ENCODE measurements at regions not wholly inside any gene's neighbourhood (a gene's known extent, or its start where the extent isn't known, plus 50 kb on each side); places are given as distances from the start of the nearest gene placed in this dataset.

DNA sequence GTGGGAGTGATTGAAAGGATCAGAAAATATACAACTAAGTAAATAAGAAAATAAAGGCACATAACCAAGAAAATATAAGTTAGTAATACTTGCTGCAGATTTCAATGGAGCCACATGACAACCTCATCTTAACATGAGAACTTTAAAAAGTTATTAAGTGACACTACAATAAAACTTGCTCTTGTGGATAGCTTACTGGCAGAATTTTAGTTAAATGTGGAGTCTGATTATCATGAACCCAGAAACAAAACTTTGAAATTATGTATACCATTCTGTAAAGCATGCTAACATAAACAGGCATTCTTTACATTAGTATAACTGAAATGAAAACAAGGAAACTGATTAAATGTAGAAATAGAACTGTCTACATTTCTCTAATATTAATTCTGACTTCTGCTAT is 220.9 kb downstream of the RFPL4B start:
- ChIA-PET POLR2A (no interaction called here), CTCF (no interaction called here)
- no peak for TF ChIP-seq TFCP2L1 (CRISPR knock-in tag; IDR thresholded peaks at IDR 0.05)
- TF ChIP-seq NR3C1 (IDR thresholded peaks at IDR 0.05) = no peak
- no peak for TF ChIP-seq FOSB (CRISPR knock-in tag; IDR thresholded peaks at IDR 0.05)
- TF ChIP-seq, protein P1, sequence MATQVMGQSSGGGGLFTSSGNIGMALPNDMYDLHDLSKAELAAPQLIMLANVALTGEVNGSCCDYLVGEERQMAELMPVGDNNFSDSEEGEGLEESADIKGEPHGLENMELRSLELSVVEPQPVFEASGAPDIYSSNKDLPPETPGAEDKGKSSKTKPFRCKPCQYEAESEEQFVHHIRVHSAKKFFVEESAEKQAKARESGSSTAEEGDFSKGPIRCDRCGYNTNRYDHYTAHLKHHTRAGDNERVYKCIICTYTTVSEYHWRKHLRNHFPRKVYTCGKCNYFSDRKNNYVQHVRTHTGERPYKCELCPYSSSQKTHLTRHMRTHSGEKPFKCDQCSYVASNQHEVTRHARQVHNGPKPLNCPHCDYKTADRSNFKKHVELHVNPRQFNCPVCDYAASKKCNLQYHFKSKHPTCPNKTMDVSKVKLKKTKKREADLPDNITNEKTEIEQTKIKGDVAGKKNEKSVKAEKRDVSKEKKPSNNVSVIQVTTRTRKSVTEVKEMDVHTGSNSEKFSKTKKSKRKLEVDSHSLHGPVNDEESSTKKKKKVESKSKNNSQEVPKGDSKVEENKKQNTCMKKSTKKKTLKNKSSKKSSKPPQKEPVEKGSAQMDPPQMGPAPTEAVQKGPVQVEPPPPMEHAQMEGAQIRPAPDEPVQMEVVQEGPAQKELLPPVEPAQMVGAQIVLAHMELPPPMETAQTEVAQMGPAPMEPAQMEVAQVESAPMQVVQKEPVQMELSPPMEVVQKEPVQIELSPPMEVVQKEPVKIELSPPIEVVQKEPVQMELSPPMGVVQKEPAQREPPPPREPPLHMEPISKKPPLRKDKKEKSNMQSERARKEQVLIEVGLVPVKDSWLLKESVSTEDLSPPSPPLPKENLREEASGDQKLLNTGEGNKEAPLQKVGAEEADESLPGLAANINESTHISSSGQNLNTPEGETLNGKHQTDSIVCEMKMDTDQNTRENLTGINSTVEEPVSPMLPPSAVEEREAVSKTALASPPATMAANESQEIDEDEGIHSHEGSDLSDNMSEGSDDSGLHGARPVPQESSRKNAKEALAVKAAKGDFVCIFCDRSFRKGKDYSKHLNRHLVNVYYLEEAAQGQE (IDR thresholded peaks at IDR 0.05) = no peak
- no peak for TF ChIP-seq CBX2 (IDR thresholded peaks at IDR 0.05; ENCODE audit: borderline replicate concordance, low read depth)
- no peak for TF ChIP-seq ZC3H11A (IDR thresholded peaks at IDR 0.05)
- TF ChIP-seq KDM1A (IDR thresholded peaks at IDR 0.05; ENCODE audit: low read depth) = no peak
- Histone ChIP-seq H3K4me3 (no peak overlapping the region), H3K27ac (no peak overlapping the region), H3K9me3 (no peaks in the 10 kb centered on the region), H3K4me1 (no peaks in the 10 kb centered on the region), H3K4me2 (no peak overlapping the region)
- DNase-seq (ENCODE audit: low read depth in 1 of 2, low spot score in 1 of 2) (no peak), ATAC-seq (no peak), FAIRE-seq (no peak)

DNA sequence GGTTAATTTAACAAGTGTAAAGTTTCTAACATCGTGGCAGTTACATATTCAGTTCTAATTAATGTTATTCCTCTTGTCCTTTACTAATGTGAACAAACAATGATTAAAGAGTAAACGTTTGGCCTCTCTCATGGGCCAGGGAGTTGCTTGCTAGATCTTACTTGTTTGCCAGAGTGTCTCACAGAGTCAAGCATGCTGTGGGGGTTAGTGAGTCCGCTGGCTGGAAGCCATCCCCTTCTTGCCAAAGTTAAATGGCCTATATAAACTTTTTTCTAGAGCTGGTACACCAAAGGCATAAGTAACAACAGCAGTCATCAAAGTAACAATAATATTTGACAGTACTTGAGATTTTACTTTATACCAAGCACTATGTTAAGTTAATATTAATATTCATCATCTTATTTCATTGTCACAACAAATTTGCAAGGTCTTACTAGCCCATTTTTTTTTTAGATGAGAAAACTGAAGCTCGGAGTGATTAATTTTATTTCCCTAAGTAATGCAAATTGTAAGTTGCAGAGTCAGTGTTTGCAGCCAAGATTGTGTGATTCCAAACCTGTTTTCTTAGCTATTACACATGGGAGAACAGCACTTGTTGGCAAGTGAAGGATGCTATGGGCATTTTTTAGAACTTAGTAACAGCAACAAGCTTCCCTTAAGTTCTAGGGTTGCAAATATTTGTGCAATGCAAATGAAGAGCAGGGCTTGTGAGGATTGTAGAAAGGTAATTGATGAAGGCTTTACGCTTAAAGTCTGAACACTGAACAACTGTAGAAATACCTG is 224.5 kb downstream of the RFPL4B start:
- FAIRE-seq (no peak), DNase-seq (ENCODE audit: low read depth in 1 of 2, low spot score in 1 of 2) (no peak), ATAC-seq (no peak)
- TF ChIP-seq, protein P2, sequence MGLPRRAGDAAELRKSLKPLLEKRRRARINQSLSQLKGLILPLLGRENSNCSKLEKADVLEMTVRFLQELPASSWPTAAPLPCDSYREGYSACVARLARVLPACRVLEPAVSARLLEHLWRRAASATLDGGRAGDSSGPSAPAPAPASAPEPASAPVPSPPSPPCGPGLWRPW (IDR thresholded peaks at IDR 0.05) = no peak
- TF ChIP-seq NFE2L2 (conservative IDR thresholded peaks at IDR 0.05; ENCODE audit: low read length) (no peak), EHMT2 (IDR thresholded peaks at IDR 0.05; ENCODE audit: low read depth) (no peak), ESRRA (IDR thresholded peaks at IDR 0.05; ENCODE audit: borderline replicate concordance, low read length) (no peak), MAZ (IDR thresholded peaks at IDR 0.05; ENCODE audit: borderline replicate concordance, low read depth, low read length) (no peak), POLR2AphosphoS2 (conservative IDR thresholded peaks at IDR 0.05; ENCODE audit: low read length) (no peak), EP300 (IDR thresholded peaks at IDR 0.05) (no peak), FOSB (CRISPR knock-in tag; IDR thresholded peaks at IDR 0.05) (no peak), HOXB13 (CRISPR knock-in tag; IDR thresholded peaks at IDR 0.05; ENCODE audit: low read depth) (no peak), HOXA7 (CRISPR knock-in tag; IDR thresholded peaks at IDR 0.05) (no peak), NR3C1 (IDR thresholded peaks at IDR 0.05) (no peak), ZSCAN20 (CRISPR knock-in tag; IDR thresholded peaks at IDR 0.05) (no peak), HDAC2 (IDR thresholded peaks at IDR 0.05) (no peak), GATA3 (IDR thresholded peaks at IDR 0.05; ENCODE audit: borderline replicate concordance) (no peak), TP53 (CRISPR knock-in tag; IDR thresholded peaks at IDR 0.05) (no peak)
- TF ChIP-seq, protein P3, sequence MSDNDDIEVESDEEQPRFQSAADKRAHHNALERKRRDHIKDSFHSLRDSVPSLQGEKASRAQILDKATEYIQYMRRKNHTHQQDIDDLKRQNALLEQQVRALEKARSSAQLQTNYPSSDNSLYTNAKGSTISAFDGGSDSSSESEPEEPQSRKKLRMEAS (IDR thresholded peaks at IDR 0.05) = no peak
- 24% methylated on average over 5 of the region's 5 CpGs for WGBS (ENCODE audit: missing lambda C conversion rate)
- Histone ChIP-seq H3K4me3 (no peak overlapping the region), H3K9me3 (no peaks in the 10 kb centered on the region), H3K4me2 (no peak overlapping the region), H3K4me1 (no peaks in the 10 kb centered on the region), H3K27ac (no peak overlapping the region)
- ChIA-PET CTCF (no interaction called here), POLR2A (no interaction called here)

DNA sequence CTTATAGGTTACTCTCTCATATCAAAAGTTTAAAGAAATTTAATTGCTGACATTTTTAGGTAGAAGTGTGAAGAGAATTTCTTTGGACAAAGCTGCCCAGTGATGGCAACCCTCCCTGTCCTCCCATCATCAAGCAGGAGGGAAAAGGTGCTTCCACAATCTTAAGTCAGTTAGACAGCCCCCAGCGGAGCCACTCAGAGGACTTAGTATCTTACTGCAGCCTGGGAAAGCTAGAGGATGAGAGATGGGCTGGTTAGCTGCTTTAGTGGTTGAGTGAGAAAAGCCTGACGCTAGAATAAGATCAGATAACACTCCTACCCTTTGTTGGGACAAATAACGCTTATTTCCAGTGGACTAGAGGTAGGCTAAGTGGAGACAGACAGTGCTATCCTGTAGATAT is 227.1 kb downstream of the RFPL4B start:
- Histone ChIP-seq H3K4me2 (no peak overlapping the region), H3K9me3 (no peaks in the 10 kb centered on the region), H3K4me3 (no peak overlapping the region), H3K27ac (no peak overlapping the region), H3K4me1 (no peaks in the 10 kb centered on the region)
- no peak for TF ChIP-seq TFCP2L1 (CRISPR knock-in tag; IDR thresholded peaks at IDR 0.05)
- CTCF ChIA-PET = no interaction called here
- FAIRE-seq (no peak), ATAC-seq (no peak), DNase-seq (ENCODE audit: low read depth in 1 of 2, low spot score in 1 of 2) (no peak)
- POLR2A ChIA-PET = no interaction called here
- 51% methylated on average over 3 of the region's 3 CpGs for WGBS (ENCODE audit: missing lambda C conversion rate)

All from A549 (cell line).